ENCODE measurements at regions not wholly inside any gene's neighbourhood (a gene's known extent, or its start where the extent isn't known, plus 50 kb on each side); places are given as distances from the start of the nearest gene placed in this dataset.

- Histone ChIP-seq H3K4me1 (no peaks in the 10 kb centered on the region), H3K27me3 (no peaks in the 10 kb centered on the region), H3K9me3 (peaks cover 3% of the 10 kb centered on the region), H3K4me3 (ENCODE audit: low read depth, low read length) (no peak overlapping the region), H3K36me3 (no peaks in the 10 kb centered on the region)
- TF ChIP-seq CTCF (IDR thresholded peaks at IDR 0.05; ENCODE audit: low read depth, low read length) = no peak
- DNase-seq = no peak
Measured at GRCh38 chr20:60599381-60599780, 641.2 kb downstream of the CDH26 start.

GRCh38 chr20:60600036-60600435 lies 641.8 kb downstream of the CDH26 start:
- Histone ChIP-seq H3K9me3 (peaks cover 3% of the 10 kb centered on the region), H3K36me3 (no peaks in the 10 kb centered on the region), H3K27me3 (no peaks in the 10 kb centered on the region), H3K4me1 (no peaks in the 10 kb centered on the region), H3K4me3 (ENCODE audit: low read depth, low read length) (no peak overlapping the region)
- TF ChIP-seq CTCF (IDR thresholded peaks at IDR 0.05; ENCODE audit: low read depth, low read length) = no peak
- DNase-seq = no peak

GRCh38 chr20:60624066-60624465 lies 628.0 kb upstream of the CDH4 start:
- Histone ChIP-seq H3K4me1 (no peaks in the 10 kb centered on the region), H3K9me3 (no peaks in the 10 kb centered on the region; the same call in 1 of the 2 replicates), H3K4me3 (ENCODE audit: low read depth, low read length) (no peak overlapping the region), H3K27me3 (no peaks in the 10 kb centered on the region), H3K36me3 (no peaks in the 10 kb centered on the region)
- no peak for TF ChIP-seq CTCF (IDR thresholded peaks at IDR 0.05; ENCODE audit: low read depth, low read length)
- DNase-seq = no peak

- no peak overlapping the region for H3K4me3 ChIP-seq (ENCODE audit: low read depth, low read length)
- H3K27me3 ChIP-seq = no peaks in the 10 kb centered on the region
- no peak for TF ChIP-seq CTCF (IDR thresholded peaks at IDR 0.05; ENCODE audit: low read depth, low read length)
- no peaks in the 10 kb centered on the region for H3K4me1 ChIP-seq
- no peaks in the 10 kb centered on the region for H3K36me3 ChIP-seq
- DNase-seq = no peak
- H3K9me3 ChIP-seq = no peaks in the 10 kb centered on the region
Measured at GRCh38 chr20:60627751-60628565, 624.1 kb upstream of the CDH4 start.

- Histone ChIP-seq H3K4me1 (no peaks in the 10 kb centered on the region), H3K4me3 (ENCODE audit: low read depth, low read length) (no peak overlapping the region), H3K9me3 (no peaks in the 10 kb centered on the region), H3K27me3 (no peaks in the 10 kb centered on the region), H3K36me3 (no peaks in the 10 kb centered on the region)
- no peak for DNase-seq
- no peak for TF ChIP-seq CTCF (IDR thresholded peaks at IDR 0.05; ENCODE audit: low read depth, low read length)
Measured at GRCh38 chr20:60628749-60629148, 623.3 kb upstream of the CDH4 start.

GRCh38 chr20:60629206-60629605 lies 622.9 kb upstream of the CDH4 start:
- no peaks in the 10 kb centered on the region for H3K36me3 ChIP-seq
- H3K9me3 ChIP-seq = no peaks in the 10 kb centered on the region
- no peaks in the 10 kb centered on the region for H3K4me1 ChIP-seq
- no peak overlapping the region for H3K4me3 ChIP-seq (ENCODE audit: low read depth, low read length)
- no peak for TF ChIP-seq CTCF (IDR thresholded peaks at IDR 0.05; ENCODE audit: low read depth, low read length)
- H3K27me3 ChIP-seq = no peaks in the 10 kb centered on the region
- DNase-seq = no peak
